ENCODE measurements at regions not wholly inside any gene's neighbourhood (a gene's known extent, or its start where the extent isn't known, plus 50 kb on each side); places are given as distances from the start of the nearest gene placed in this dataset.
"Not testable (repeated sequence)": the region's sequence is repeated elsewhere in the genome, so short reads cannot be mapped to it uniquely, and the experiment has no call there.

- not testable (repeated sequence) for H3K9me3 Mint-ChIP-seq; H3K36me3 Mint-ChIP-seq (ENCODE audit: low read depth); H3K27me3 Mint-ChIP-seq; H3K27ac Mint-ChIP-seq; H3K4me3 Mint-ChIP-seq; H3K4me1 Mint-ChIP-seq; ATAC-seq (replicated peaks)
These were observed 100.6 kb downstream of the TMEM168 start for GRCh38 chr7:112689466-112690177.

GRCh38 chr7:112692333-112692732, 97.9 kb downstream of the TMEM168 start:
- no peak for ATAC-seq (replicated peaks)
- H3K9me3 Mint-ChIP-seq = peaks cover 11% of the 10 kb centered on the region
- no peaks in the 10 kb centered on the region for H3K36me3 Mint-ChIP-seq (ENCODE audit: low read depth)
- peaks cover 11% of the 10 kb centered on the region for H3K27me3 Mint-ChIP-seq
- no peak overlapping the region for H3K4me3 Mint-ChIP-seq
- H3K27ac Mint-ChIP-seq = no peak overlapping the region
- H3K4me1 Mint-ChIP-seq = no peaks in the 10 kb centered on the region

GRCh38 chr7:112697211-112697610, 93.0 kb downstream of the TMEM168 start:
- not testable (repeated sequence) for ATAC-seq (replicated peaks); H3K36me3 Mint-ChIP-seq (ENCODE audit: low read depth); H3K27ac Mint-ChIP-seq; H3K4me1 Mint-ChIP-seq; H3K4me3 Mint-ChIP-seq
- Mint-ChIP-seq H3K9me3 (peaks cover 11% of the 10 kb centered on the region), H3K27me3 (peaks cover 11% of the 10 kb centered on the region)

GRCh38 chr7:112699725-112700513, 90.3 kb downstream of the TMEM168 start:
- Mint-ChIP-seq H3K4me1 (no peaks in the 10 kb centered on the region), H3K27ac (no peak overlapping the region), H3K9me3 (peaks cover 5% of the 10 kb centered on the region), H3K4me3 (no peak overlapping the region), H3K27me3 (peaks cover 10% of the 10 kb centered on the region), H3K36me3 (ENCODE audit: low read depth) (no peaks in the 10 kb centered on the region)
- ATAC-seq (replicated peaks) = no peak

GRCh38 chr7:112701456-112701855, 88.7 kb downstream of the TMEM168 start:
- Mint-ChIP-seq H3K27me3 (peaks cover 8% of the 10 kb centered on the region), H3K9me3 (peaks cover 3% of the 10 kb centered on the region), H3K4me3 (no peak overlapping the region), H3K4me1 (no peaks in the 10 kb centered on the region), H3K27ac (no peak overlapping the region), H3K36me3 (ENCODE audit: low read depth) (no peaks in the 10 kb centered on the region)
- ATAC-seq (replicated peaks) = no peak

GRCh38 chr7:112707655-112708054, 82.5 kb downstream of the TMEM168 start:
- no peak overlapping the region for H3K27ac Mint-ChIP-seq
- no peaks in the 10 kb centered on the region for H3K36me3 Mint-ChIP-seq (ENCODE audit: low read depth)
- ATAC-seq (replicated peaks) = no peak
- H3K27me3 Mint-ChIP-seq = peaks cover 11% of the 10 kb centered on the region
- peaks cover 3% of the 10 kb centered on the region for H3K9me3 Mint-ChIP-seq
- H3K4me1 Mint-ChIP-seq = no peaks in the 10 kb centered on the region
- H3K4me3 Mint-ChIP-seq = no peak overlapping the region

GRCh38 chr7:112708236-112708635, 82.0 kb downstream of the TMEM168 start:
- Mint-ChIP-seq H3K36me3 (ENCODE audit: low read depth) (no peaks in the 10 kb centered on the region), H3K27me3 (peaks cover 7% of the 10 kb centered on the region), H3K4me3 (no peak overlapping the region), H3K4me1 (no peaks in the 10 kb centered on the region), H3K27ac (no peak overlapping the region), H3K9me3 (peaks cover under 1% of the 10 kb centered on the region)
- ATAC-seq (replicated peaks) = no peak
